HEK293 (cell line): ENCODE measurements at regions not wholly inside any gene's neighbourhood (a gene's known extent, or its start where the extent isn't known, plus 50 kb on each side); places are given as distances from the start of the nearest gene placed in this dataset.

Experiments used
- CTCF ChIA-PET: fragments of 350-600 bp; formaldehyde crosslinking; extraction: SDS; loops from one replicate; lab custom pipeline; 2021; ENCODE audit warnings: antibody characterized with exemption; lab: Yijun Ruan, JAX
- POLR2A ChIA-PET: fragments of 300-600 bp; formaldehyde crosslinking; extraction: SDS; loops from one replicate; lab custom pipeline; 2020; ENCODE audit warnings: antibody characterized with exemption, inconsistent platforms; lab: Yijun Ruan, JAX
- H3K27ac ChIP-seq: fragments of 200-500 bp; sonication (Bioruptor generic); 2 replicates; pipeline ENCODE4 v1.5.1; 2014; ENCODE audit warnings: low read depth, low read length, control low read depth, inconsistent platforms; ENCODE audit errors: extremely low read depth
- H3K36me3 ChIP-seq, 2 experiments: fragments of 200-500 bp in 1 of 2; sonication (Bioruptor generic) in 1 of 2; 1 replicate in 1 of 2; 2 replicates in 1 of 2; pipeline ENCODE4 v1.5.1; 2014 to 2017; ENCODE audit warnings: inconsistent platforms in 2 of 2, low read length in 2 of 2; ENCODE audit not compliant: control insufficient read depth in 2 of 2, insufficient read depth in 1 of 2
- H3K4me1 ChIP-seq: fragments of 200-500 bp; sonication (Bioruptor generic); 2 replicates; pipeline ENCODE4 v1.5.1; 2014; ENCODE audit warnings: mild to moderate bottlenecking, low read length, inconsistent platforms; ENCODE audit not compliant: control insufficient read depth, insufficient read depth
- H3K4me3 ChIP-seq: 2 replicates; pipeline ENCODE4 v1.5.1; 2011; ENCODE audit warnings: low read depth, mild to moderate bottlenecking, control low read depth, low read length, moderate library complexity
- H3K9me3 ChIP-seq: fragments of 200-500 bp; sonication (Bioruptor generic); 2 replicates; pipeline ENCODE4 v1.5.1; 2014; ENCODE audit warnings: low read depth, low read length, inconsistent platforms; ENCODE audit not compliant: control insufficient read depth, insufficient read depth
- BCL11B ChIP-seq: fragments of 450-650 bp; formaldehyde crosslinking; IDR thresholded peaks from 2 replicates; pipeline ENCODE4 v1.5.1; 2016; ENCODE audit warnings: low read depth, missing biosample characterization, missing genetic modification characterization
- FEZF1 ChIP-seq: fragments of 450-650 bp; formaldehyde crosslinking; IDR thresholded peaks from 2 replicates; pipeline ENCODE4 v1.5.1; 2016; ENCODE audit warnings: missing biosample characterization, missing genetic modification characterization
- HOXA7 ChIP-seq: sonication (generic); formaldehyde crosslinking; IDR thresholded peaks from 2 replicates; pipeline ENCODE4 v1.8.1; 2022; ENCODE audit warnings: missing genetic modification reagents, borderline replicate concordance
- REPIN1 ChIP-seq: fragments of 450-650 bp; formaldehyde crosslinking; IDR thresholded peaks from 2 replicates; pipeline ENCODE4 v1.5.1; 2017; ENCODE audit warnings: missing biosample characterization, missing genetic modification characterization, low read depth
- ZBTB20 ChIP-seq: fragments of 450-650 bp; formaldehyde crosslinking; IDR thresholded peaks from 2 replicates; pipeline ENCODE4 v1.5.1; 2016; ENCODE audit warnings: missing biosample characterization, missing genetic modification characterization
- ZBTB21 ChIP-seq: fragments of 450-650 bp; formaldehyde crosslinking; IDR thresholded peaks from 2 replicates; pipeline ENCODE4 v1.5.1; 2017; ENCODE audit warnings: missing biosample characterization, missing genetic modification characterization
- ZBTB7A ChIP-seq: fragments of 450-650 bp; formaldehyde crosslinking; IDR thresholded peaks from 2 replicates; pipeline ENCODE4 v1.5.1; 2016; ENCODE audit warnings: low read depth, missing biosample characterization, missing genetic modification characterization
- ZFP41 ChIP-seq: fragments of 450-650 bp; formaldehyde crosslinking; IDR thresholded peaks from 2 replicates; pipeline ENCODE4 v1.5.1; 2016; ENCODE audit warnings: missing biosample characterization, missing genetic modification characterization, borderline replicate concordance
- ZNF211 ChIP-seq: fragments of 450-650 bp; formaldehyde crosslinking; IDR thresholded peaks from 2 replicates; pipeline ENCODE4 v1.5.1; 2016; ENCODE audit warnings: low read depth, missing biosample characterization, missing genetic modification characterization
- ZNF214 ChIP-seq: fragments of 450-650 bp; formaldehyde crosslinking; IDR thresholded peaks from 2 replicates; pipeline ENCODE4 v1.5.1; 2017; ENCODE audit warnings: missing biosample characterization, mild to moderate bottlenecking, missing genetic modification characterization, borderline replicate concordance
- ZNF248 ChIP-seq: fragments of 450-650 bp; formaldehyde crosslinking; IDR thresholded peaks from 2 replicates; pipeline ENCODE4 v1.5.1; 2017; ENCODE audit warnings: missing biosample characterization, missing genetic modification characterization
- ZNF350 ChIP-seq: fragments of 450-650 bp; formaldehyde crosslinking; IDR thresholded peaks from 2 replicates; pipeline ENCODE4 v1.5.0; 2017; ENCODE audit warnings: missing biosample characterization, mild to moderate bottlenecking, missing genetic modification characterization
- ZNF354C ChIP-seq: fragments of 450-650 bp; formaldehyde crosslinking; IDR thresholded peaks from 2 replicates; pipeline ENCODE4 v1.5.1; 2016; ENCODE audit warnings: missing biosample characterization, missing genetic modification characterization, low read depth, borderline replicate concordance
- ZNF426 ChIP-seq: fragments of 450-650 bp; formaldehyde crosslinking; IDR thresholded peaks from 2 replicates; pipeline ENCODE4 v1.5.1; 2017; ENCODE audit warnings: missing biosample characterization, missing genetic modification characterization, mild to moderate bottlenecking, inconsistent platforms, moderate library complexity
- ZNF658 ChIP-seq: fragments of 450-650 bp; formaldehyde crosslinking; IDR thresholded peaks from 2 replicates; pipeline ENCODE4; 2016; ENCODE audit warnings: missing biosample characterization, missing genetic modification characterization
- ZNF76 ChIP-seq: fragments of 450-650 bp; formaldehyde crosslinking; IDR thresholded peaks from 2 replicates; pipeline ENCODE4; 2016; ENCODE audit warnings: low read depth, missing biosample characterization, missing genetic modification characterization, borderline replicate concordance
- ZNF791 ChIP-seq: fragments of 450-650 bp; formaldehyde crosslinking; IDR thresholded peaks from 2 replicates; pipeline ENCODE4 v1.5.1; 2016; ENCODE audit warnings: missing biosample characterization, missing genetic modification characterization
- ZNF792 ChIP-seq: fragments of 450-650 bp; formaldehyde crosslinking; IDR thresholded peaks from 2 replicates; pipeline ENCODE4 v1.5.1; 2016; ENCODE audit warnings: missing biosample characterization, missing genetic modification characterization
- ZNF843 ChIP-seq: fragments of 450-650 bp; formaldehyde crosslinking; IDR thresholded peaks from 2 replicates; pipeline ENCODE4 v1.5.1; 2016; ENCODE audit warnings: missing biosample characterization, missing genetic modification characterization
- ZSCAN23 ChIP-seq: fragments of 450-650 bp; formaldehyde crosslinking; IDR thresholded peaks from 2 replicates; pipeline ENCODE4 v1.5.1; 2016; ENCODE audit warnings: missing biosample characterization, missing genetic modification characterization
- ZXDB ChIP-seq: fragments of 450-650 bp; formaldehyde crosslinking; IDR thresholded peaks from 2 replicates; pipeline ENCODE4 v1.5.1; 2016; ENCODE audit warnings: missing biosample characterization, missing genetic modification characterization
- TF ChIP-seq, protein P1 (sequence below): fragments of 450-650 bp; formaldehyde crosslinking; IDR thresholded peaks from 2 replicates; pipeline ENCODE4 v1.5.1; 2016; ENCODE audit warnings: missing biosample characterization, missing genetic modification characterization
- TF ChIP-seq, protein P2 (sequence below): fragments of 450-650 bp; formaldehyde crosslinking; IDR thresholded peaks from 2 replicates; pipeline ENCODE4 v1.5.1; 2016; ENCODE audit warnings: missing biosample characterization, missing genetic modification characterization
- TF ChIP-seq, protein P3 (sequence below): fragments of 450-650 bp; formaldehyde crosslinking; IDR thresholded peaks from 2 replicates; pipeline ENCODE4 v1.5.1; 2016; ENCODE audit warnings: missing biosample characterization, missing genetic modification characterization
- TF ChIP-seq, protein P4 (sequence below): fragments of 450-650 bp; formaldehyde crosslinking; IDR thresholded peaks from 2 replicates; pipeline ENCODE4 v1.5.1; 2017; ENCODE audit warnings: missing biosample characterization, missing genetic modification characterization
- TF ChIP-seq, protein P5 (sequence below): fragments of 450-650 bp; formaldehyde crosslinking; IDR thresholded peaks from 2 replicates; pipeline ENCODE4 v1.5.1; 2016; ENCODE audit warnings: missing biosample characterization, missing genetic modification characterization

DNA sequence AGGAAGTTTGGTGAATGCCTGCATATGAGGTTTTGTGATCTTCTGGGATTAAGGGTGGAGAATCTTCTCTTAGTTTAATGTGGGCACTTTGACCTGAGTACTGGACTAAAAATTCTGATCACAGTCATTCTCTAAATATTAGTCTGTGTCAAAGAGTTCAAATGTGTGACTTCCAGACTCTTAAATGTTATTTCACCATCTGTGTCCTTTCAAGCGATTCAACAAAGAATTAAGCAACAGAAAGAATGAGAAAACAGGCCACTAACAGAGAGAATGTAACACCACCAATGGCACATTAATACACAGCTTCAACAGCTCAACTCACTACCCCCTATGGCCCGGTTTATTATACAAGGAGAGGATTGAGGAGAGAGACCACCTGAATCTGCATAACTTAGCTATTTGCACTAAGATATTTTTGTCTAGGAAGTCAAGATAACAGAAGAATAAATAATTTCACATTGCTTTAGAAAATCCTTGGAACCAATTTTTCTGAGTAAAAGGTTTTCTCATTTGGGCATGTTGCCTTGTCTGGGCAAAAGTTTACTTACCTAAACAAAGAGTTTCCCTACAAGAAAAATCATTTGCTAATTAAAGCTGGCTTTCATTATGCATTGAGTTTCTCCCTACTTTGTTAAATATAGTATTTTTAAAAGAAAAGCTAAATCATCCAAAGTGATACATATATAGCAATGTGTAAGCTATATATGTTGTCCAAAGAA lies 1313.7 kb downstream of the NCAM2 start (continued):
- TF ChIP-seq, protein P1, sequence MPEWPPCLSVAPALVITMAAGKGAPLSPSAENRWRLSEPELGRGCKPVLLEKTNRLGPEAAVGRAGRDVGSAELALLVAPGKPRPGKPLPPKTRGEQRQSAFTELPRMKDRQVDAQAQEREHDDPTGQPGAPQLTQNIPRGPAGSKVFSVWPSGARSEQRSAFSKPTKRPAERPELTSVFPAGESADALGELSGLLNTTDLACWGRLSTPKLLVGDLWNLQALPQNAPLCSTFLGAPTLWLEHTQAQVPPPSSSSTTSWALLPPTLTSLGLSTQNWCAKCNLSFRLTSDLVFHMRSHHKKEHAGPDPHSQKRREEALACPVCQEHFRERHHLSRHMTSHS (tag by site-specific recombination): no peak

DNA sequence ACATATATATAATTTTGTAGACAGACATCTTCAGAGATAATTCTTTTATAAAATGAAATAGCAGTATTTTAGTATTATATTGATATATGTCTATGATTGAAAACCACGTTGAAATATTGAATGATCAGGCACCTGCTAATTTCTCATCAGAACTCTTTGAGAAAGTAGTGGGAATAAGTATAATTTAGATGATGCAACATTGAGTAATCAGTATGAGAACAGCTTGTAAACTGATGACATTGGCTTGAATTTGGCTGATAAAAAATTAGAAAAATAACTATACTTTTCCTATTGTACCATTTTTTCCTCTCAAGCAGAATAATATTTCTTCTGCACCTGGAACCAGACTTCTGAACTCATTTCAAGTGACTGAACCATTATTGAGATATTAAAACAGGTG lies 1316.8 kb downstream of the NCAM2 start:
- no peak overlapping the region for H3K4me3 ChIP-seq
- TF ChIP-seq ZXDB (tag by site-specific recombination): no peak
- TF ChIP-seq ZBTB20 (tag by site-specific recombination): no peak
- TF ChIP-seq, protein P2, sequence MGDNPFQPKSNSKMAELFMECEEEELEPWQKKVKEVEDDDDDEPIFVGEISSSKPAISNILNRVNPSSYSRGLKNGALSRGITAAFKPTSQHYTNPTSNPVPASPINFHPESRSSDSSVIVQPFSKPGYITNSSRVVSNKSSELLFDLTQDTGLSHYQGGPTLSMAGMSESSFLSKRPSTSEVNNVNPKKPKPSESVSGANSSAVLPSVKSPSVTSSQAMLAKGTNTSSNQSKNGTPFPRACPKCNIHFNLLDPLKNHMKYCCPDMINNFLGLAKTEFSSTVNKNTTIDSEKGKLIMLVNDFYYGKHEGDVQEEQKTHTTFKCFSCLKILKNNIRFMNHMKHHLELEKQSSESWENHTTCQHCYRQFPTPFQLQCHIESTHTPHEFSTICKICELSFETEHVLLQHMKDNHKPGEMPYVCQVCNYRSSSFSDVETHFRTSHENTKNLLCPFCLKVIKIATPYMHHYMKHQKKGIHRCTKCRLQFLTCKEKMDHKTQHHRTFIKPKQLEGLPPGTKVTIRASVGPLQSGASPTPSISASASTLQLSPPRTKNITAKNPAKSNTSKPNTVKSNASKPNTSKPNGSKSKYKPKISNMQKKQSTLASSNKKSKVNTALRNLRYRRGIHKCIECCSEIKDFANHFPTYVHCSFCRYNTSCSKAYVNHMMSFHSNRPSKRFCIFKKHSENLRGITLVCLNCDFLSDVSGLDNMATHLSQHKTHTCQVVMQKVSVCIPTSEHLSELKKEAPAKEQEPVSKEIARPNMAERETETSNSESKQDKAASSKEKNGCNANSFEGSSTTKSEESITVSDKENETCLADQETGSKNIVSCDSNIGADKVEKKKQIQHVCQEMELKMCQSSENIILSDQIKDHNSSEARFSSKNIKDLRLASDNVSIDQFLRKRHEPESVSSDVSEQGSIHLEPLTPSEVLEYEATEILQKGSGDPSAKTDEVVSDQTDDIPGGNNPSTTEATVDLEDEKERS (tag by site-specific recombination): no peak
- TF ChIP-seq, protein P3, sequence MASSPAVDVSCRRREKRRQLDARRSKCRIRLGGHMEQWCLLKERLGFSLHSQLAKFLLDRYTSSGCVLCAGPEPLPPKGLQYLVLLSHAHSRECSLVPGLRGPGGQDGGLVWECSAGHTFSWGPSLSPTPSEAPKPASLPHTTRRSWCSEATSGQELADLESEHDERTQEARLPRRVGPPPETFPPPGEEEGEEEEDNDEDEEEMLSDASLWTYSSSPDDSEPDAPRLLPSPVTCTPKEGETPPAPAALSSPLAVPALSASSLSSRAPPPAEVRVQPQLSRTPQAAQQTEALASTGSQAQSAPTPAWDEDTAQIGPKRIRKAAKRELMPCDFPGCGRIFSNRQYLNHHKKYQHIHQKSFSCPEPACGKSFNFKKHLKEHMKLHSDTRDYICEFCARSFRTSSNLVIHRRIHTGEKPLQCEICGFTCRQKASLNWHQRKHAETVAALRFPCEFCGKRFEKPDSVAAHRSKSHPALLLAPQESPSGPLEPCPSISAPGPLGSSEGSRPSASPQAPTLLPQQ (tag by site-specific recombination): no peak
- TF ChIP-seq ZNF214 (tag by site-specific recombination): no peak
- no peak for TF ChIP-seq ZNF350 (tag by site-specific recombination)
- TF ChIP-seq ZNF248: no peak
- TF ChIP-seq ZNF354C (tag by site-specific recombination): no peak
- TF ChIP-seq ZNF843 (tag by site-specific recombination): no peak
- no peak for TF ChIP-seq FEZF1 (tag by site-specific recombination)
- no peak for TF ChIP-seq ZNF76 (tag by site-specific recombination)
- TF ChIP-seq ZSCAN23: no peak
- TF ChIP-seq ZNF658 (tag by site-specific recombination): no peak
- H3K4me1 ChIP-seq: no peaks in the 10 kb centered on the region
- POLR2A ChIA-PET: no interaction called here
- no peaks in the 10 kb centered on the region for H3K36me3 ChIP-seq
- no peaks in the 10 kb centered on the region; the same call in 1 of the 2 replicates for H3K9me3 ChIP-seq
- no peak overlapping the region for H3K27ac ChIP-seq
- CTCF ChIA-PET: no interaction called here

DNA sequence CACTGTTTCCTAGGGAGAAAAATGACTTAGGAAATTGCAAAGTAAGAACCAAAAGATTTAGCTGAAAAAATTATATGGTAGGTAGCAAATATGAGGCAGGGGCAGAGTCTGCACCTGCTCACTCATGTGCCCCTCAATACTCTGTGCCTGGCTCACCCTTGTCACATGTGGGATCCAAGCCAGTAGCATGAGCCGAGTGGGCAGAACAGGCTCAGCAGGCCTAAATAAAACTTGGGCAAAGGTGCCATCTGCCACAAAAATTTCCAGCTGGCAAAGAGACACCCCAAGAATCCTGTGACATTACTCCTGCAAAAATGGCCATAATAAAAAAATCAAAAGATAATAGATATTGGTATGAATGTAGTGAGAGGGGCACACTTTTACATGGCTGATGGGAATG lies 1321.2 kb downstream of the NCAM2 start:
- H3K27ac ChIP-seq: no peak overlapping the region
- H3K9me3 ChIP-seq: no peaks in the 10 kb centered on the region; the same call in 1 of the 2 replicates
- no peak overlapping the region for H3K4me3 ChIP-seq
- H3K36me3 ChIP-seq: no peaks in the 10 kb centered on the region
- POLR2A ChIA-PET: no interaction called here
- H3K4me1 ChIP-seq: no peaks in the 10 kb centered on the region
- CTCF ChIA-PET: no interaction called here
- no peak for TF ChIP-seq ZFP41 (tag by site-specific recombination)
- TF ChIP-seq, protein P4, sequence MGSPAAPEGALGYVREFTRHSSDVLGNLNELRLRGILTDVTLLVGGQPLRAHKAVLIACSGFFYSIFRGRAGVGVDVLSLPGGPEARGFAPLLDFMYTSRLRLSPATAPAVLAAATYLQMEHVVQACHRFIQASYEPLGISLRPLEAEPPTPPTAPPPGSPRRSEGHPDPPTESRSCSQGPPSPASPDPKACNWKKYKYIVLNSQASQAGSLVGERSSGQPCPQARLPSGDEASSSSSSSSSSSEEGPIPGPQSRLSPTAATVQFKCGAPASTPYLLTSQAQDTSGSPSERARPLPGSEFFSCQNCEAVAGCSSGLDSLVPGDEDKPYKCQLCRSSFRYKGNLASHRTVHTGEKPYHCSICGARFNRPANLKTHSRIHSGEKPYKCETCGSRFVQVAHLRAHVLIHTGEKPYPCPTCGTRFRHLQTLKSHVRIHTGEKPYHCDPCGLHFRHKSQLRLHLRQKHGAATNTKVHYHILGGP (tag by site-specific recombination): no peak
- TF ChIP-seq ZNF792: no peak
- no peak for TF ChIP-seq HOXA7
- TF ChIP-seq, protein P5, sequence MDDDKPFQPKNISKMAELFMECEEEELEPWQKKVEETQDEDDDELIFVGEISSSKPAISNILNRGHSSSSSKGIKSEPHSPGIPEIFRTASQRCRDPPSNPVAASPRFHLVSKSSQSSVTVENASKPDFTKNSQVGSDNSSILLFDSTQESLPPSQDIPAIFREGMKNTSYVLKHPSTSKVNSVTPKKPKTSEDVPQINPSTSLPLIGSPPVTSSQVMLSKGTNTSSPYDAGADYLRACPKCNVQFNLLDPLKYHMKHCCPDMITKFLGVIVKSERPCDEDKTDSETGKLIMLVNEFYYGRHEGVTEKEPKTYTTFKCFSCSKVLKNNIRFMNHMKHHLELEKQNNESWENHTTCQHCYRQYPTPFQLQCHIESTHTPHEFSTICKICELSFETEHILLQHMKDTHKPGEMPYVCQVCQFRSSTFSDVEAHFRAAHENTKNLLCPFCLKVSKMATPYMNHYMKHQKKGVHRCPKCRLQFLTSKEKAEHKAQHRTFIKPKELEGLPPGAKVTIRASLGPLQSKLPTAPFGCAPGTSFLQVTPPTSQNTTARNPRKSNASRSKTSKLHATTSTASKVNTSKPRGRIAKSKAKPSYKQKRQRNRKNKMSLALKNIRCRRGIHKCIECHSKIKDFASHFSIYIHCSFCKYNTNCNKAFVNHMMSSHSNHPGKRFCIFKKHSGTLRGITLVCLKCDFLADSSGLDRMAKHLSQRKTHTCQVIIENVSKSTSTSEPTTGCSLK: no peak
- TF ChIP-seq ZNF791 (tag by site-specific recombination): no peak
- no peak for TF ChIP-seq ZBTB21 (tag by site-specific recombination)
- no peak for TF ChIP-seq ZNF426 (tag by site-specific recombination)
- no peak for TF ChIP-seq BCL11B
- TF ChIP-seq REPIN1 (tag by site-specific recombination): no peak
- TF ChIP-seq ZBTB7A: no peak
- TF ChIP-seq ZNF211 (tag by site-specific recombination): no peak
